ENCODE measurements at regions not wholly inside any gene's neighbourhood (a gene's known extent, or its start where the extent isn't known, plus 50 kb on each side); places are given as distances from the start of the nearest gene placed in this dataset.

DNA sequence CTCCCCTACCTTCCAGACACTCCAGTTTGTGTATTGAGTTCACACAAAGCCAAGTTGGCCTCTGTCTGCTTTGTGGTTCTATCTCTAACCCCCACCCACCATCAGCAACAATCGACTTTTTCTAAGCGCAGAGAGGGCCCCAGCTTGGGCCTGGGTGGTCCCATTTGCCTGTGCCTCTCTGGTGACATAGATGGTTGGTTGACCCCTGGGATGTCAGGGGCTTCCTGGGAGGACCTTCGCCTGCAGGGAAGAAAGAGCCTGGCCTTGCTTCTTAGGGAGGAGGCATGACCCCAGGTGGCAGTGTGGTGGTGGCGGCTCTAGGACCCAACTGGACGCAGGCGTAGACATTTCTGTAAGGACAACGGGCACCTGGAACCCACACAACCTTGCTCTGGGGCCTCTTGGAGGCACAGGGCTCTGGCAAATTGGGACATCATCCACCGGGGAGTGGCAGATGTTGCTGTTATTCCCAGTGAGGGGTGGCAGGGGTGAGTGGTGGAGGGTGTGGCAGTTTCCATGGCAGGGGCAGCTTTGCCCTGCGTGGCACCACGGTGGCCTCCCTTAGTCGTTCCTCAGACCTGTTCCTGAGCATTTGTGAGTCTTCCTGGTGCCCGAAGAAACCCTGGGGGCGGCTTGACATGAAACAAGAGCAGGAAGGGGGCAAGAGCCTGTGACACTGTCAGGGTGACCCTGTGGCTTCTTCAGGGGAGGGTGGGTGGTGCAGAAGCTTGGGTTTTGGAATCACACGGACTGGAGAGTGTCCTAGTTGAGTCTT is 171.0 kb upstream of the IER5L start:
- Histone ChIP-seq H3K27me3 (ENCODE audit: control insufficient read depth in 1 of 2, insufficient read depth in 2 of 2, low read length in 2 of 2) (peaks cover 10 to 16% of the 10 kb centered on the region in 2 experiments), H3K4me1 (ENCODE audit: insufficient read depth, low read length) (peaks cover 19% of the 10 kb centered on the region), H3K4me3 (ENCODE audit: low read length) (no peak overlapping the region), H3K27ac (ENCODE audit: low read depth in 1 of 2, low read length in 2 of 2) (no peak overlapping the region), H3K9me3 (ENCODE audit: control insufficient read depth in 1 of 2, insufficient read depth in 1 of 2, low read length in 2 of 2) (peaks cover 0 to 11% of the 10 kb centered on the region in 2 experiments), H3K36me3 (ENCODE audit: insufficient read depth, low read length) (no peaks in the 10 kb centered on the region)
- H3K36me3 Mint-ChIP-seq (ENCODE audit: low read depth), result no peaks in the 10 kb centered on the region
- CTCF ChIA-PET, result no interaction called here
- ATAC-seq (ENCODE audit: poor library complexity), result no peak
- H3K27ac Mint-ChIP-seq, result no peak overlapping the region
- no peak overlapping the region for H3K4me3 Mint-ChIP-seq
- intact Hi-C loops (cut with DNase I, micrococcal nuclease), result no loop called here
- DNase-seq, result no peak
- H3K27me3 Mint-ChIP-seq, result no peaks in the 10 kb centered on the region
- H3K9me3 Mint-ChIP-seq, result no peaks in the 10 kb centered on the region
- TF ChIP-seq, protein P1, sequence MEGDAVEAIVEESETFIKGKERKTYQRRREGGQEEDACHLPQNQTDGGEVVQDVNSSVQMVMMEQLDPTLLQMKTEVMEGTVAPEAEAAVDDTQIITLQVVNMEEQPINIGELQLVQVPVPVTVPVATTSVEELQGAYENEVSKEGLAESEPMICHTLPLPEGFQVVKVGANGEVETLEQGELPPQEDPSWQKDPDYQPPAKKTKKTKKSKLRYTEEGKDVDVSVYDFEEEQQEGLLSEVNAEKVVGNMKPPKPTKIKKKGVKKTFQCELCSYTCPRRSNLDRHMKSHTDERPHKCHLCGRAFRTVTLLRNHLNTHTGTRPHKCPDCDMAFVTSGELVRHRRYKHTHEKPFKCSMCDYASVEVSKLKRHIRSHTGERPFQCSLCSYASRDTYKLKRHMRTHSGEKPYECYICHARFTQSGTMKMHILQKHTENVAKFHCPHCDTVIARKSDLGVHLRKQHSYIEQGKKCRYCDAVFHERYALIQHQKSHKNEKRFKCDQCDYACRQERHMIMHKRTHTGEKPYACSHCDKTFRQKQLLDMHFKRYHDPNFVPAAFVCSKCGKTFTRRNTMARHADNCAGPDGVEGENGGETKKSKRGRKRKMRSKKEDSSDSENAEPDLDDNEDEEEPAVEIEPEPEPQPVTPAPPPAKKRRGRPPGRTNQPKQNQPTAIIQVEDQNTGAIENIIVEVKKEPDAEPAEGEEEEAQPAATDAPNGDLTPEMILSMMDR (IDR thresholded peaks at IDR 0.05), result no peak
- no peaks in the 10 kb centered on the region for H3K4me1 Mint-ChIP-seq (ENCODE audit: low read depth)
- POLR2A ChIA-PET, result no interaction called here

DNA sequence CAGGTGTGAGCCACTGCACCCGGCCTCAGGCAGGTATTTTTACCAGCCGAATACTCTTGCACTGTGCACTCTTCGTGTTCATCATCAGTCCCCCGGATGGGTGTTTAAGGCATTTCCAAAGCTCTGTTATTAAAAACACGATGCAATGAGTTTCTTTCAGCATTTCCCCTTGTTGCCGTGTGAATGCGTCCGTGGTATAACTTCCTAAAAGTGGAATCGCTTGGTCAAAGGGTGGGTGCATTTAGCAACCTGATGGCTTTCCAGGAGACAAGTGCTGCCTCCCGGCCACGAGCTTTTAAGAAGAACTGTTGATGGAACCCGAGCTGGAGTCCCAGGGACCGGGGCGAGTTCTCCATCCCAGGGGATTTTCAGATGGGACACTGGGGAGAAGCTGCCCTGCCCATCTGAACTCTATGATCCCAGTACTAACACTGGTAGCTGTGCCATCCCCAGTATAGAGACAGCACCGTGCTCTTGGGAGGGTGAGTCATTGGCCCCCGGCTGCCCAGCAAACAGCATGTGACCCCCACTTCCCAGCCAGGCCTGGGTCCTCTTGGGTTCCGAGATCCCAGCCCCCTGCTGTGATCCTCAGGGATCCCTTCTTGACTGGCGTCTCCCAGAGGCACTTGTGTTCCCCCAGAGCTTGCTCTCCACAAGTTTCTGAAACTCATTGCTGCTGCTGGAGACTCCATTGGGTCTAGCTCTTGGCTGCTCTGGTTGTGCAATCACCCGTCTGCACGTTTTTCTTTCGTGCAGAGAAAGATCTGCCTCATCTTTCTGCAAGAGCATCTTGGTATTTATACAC is 169.5 kb upstream of the IER5L start:
- H3K9me3 Mint-ChIP-seq, result no peaks in the 10 kb centered on the region
- H3K4me3 Mint-ChIP-seq, result no peak overlapping the region
- no peaks in the 10 kb centered on the region for H3K4me1 Mint-ChIP-seq (ENCODE audit: low read depth)
- peak in 3 of 14 experiments; percentile 1 to 68 (median 60) for DNase-seq
- no peaks in the 10 kb centered on the region for H3K27me3 Mint-ChIP-seq
- Histone ChIP-seq H3K27me3 (ENCODE audit: control insufficient read depth in 1 of 2, insufficient read depth in 2 of 2, low read length in 2 of 2) (peaks cover 7 to 13% of the 10 kb centered on the region in 2 experiments), H3K4me1 (ENCODE audit: insufficient read depth, low read length) (peaks cover 18% of the 10 kb centered on the region), H3K36me3 (ENCODE audit: insufficient read depth, low read length) (no peaks in the 10 kb centered on the region), H3K27ac (ENCODE audit: low read depth in 1 of 2, low read length in 2 of 2) (no peak overlapping the region), H3K9me3 (ENCODE audit: control insufficient read depth in 1 of 2, insufficient read depth in 1 of 2, low read length in 2 of 2) (peaks cover 0 to 7% of the 10 kb centered on the region in 2 experiments), H3K4me3 (ENCODE audit: low read length) (no peak overlapping the region)
- ATAC-seq (ENCODE audit: poor library complexity), result no peak
- intact Hi-C loops (cut with DNase I, micrococcal nuclease), result no loop called here
- TF ChIP-seq, protein P1 (IDR thresholded peaks at IDR 0.05), result no peak
- ChIA-PET POLR2A (no interaction called here), CTCF (interaction anchor here (1.1 kb wide), 2 partner anchors 35 to 264 kb away, joined by 3 read pairs; no protein-coding TSS in a partner anchor)
- no peaks in the 10 kb centered on the region for H3K36me3 Mint-ChIP-seq (ENCODE audit: low read depth)
- H3K27ac Mint-ChIP-seq, result no peak overlapping the region

DNA sequence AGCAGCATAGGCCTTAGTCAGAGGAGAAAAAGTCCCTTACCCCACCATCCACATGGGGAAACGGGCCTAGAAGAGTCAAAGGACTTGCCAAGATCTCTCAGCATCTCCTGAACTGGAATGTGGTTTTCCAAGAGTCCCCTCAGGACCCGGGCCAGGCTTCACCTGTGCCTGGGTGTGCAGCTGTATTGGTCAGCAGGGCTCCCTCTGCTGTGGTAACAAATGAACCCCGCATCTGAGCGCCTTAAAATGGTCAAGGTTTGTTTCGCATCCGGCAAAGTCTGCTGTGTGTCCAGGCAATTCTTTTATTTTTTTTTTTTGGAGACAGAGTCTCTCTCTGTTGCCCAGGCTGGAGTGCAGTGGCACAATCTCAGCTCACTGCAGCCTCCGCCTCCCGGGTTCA is 168.0 kb upstream of the IER5L start:
- Mint-ChIP-seq H3K4me3 (no peak overlapping the region), H3K36me3 (ENCODE audit: low read depth) (no peaks in the 10 kb centered on the region), H3K9me3 (no peaks in the 10 kb centered on the region), H3K27me3 (no peaks in the 10 kb centered on the region), H3K27ac (no peak overlapping the region), H3K4me1 (ENCODE audit: low read depth) (no peaks in the 10 kb centered on the region)
- Histone ChIP-seq H3K27ac (ENCODE audit: low read depth in 1 of 2, low read length in 2 of 2) (no peak overlapping the region), H3K4me3 (ENCODE audit: low read length) (no peak overlapping the region), H3K9me3 (ENCODE audit: control insufficient read depth in 1 of 2, insufficient read depth in 1 of 2, low read length in 2 of 2) (no peaks in the 10 kb centered on the region), H3K27me3 (ENCODE audit: control insufficient read depth in 1 of 2, insufficient read depth in 2 of 2, low read length in 2 of 2) (peaks cover 3 to 4% of the 10 kb centered on the region in 2 experiments), H3K36me3 (ENCODE audit: insufficient read depth, low read length) (no peaks in the 10 kb centered on the region), H3K4me1 (ENCODE audit: insufficient read depth, low read length) (peaks cover 8% of the 10 kb centered on the region)
- no peak for ATAC-seq (ENCODE audit: poor library complexity)
- no peak for DNase-seq
- intact Hi-C loops (cut with DNase I, micrococcal nuclease), result no loop called here
- TF ChIP-seq, protein P1 (IDR thresholded peaks at IDR 0.05), result no peak
- ChIA-PET CTCF (interaction anchor here (0.8 kb wide), 1 partner anchor 25 kb away, joined by 3 read pairs; no protein-coding TSS in a partner anchor), POLR2A (interaction anchor here (1.1 to 1.2 kb wide), 2 partner anchors 11 to 26 kb away, joined by 3 read pairs; no protein-coding TSS in a partner anchor)

Data from CD4-positive, alpha-beta T cell (primary cell).